Mammary epithelial cell (primary cell): ENCODE measurements at regions not wholly inside any gene's neighbourhood (a gene's known extent, or its start where the extent isn't known, plus 50 kb on each side); places are given as distances from the start of the nearest gene placed in this dataset.

ENCODE experiments used
- EZH2 ChIP-seq: IDR thresholded peaks from 2 replicates; pipeline ENCODE4 v1.6.1; 2012; ENCODE audit warnings: low read length, inconsistent platforms, borderline replicate concordance
- TF ChIP-seq, protein P1 (sequence below), 2 donors: IDR thresholded peaks in 1 of 2; conservative IDR thresholded peaks in 1 of 2; 2 replicates each; pipeline ENCODE4 v1.5.1; 2011 to 2012; ENCODE audit warnings: inconsistent platforms in 2 of 2, low read length in 2 of 2, mild to moderate bottlenecking in 2 of 2, control low read depth in 1 of 2, low read depth in 1 of 2; ENCODE audit not compliant: insufficient read depth in 1 of 2; ENCODE audit errors: extremely low read depth in 1 of 2

DNA sequence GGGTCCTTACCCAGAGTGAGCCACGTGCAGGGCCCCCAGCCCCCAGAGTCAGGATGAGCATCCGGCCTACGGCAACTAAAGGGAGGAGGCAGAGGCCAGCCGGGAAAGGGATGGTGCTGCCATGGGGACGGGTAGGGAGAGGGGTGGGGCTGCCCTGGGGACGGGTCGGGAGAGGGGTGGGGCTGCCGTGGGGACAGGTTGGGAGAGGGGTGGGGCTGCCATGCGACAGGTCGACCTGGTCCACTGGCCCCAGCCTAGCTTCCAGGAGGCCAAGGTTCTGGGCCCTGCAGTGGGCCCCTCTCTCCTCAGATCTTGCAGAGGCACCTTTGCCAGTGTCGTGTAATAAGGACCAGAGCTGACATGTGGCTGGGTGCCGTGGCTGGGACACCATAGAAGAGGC is 187.7 kb downstream of the BRD1 start:
- TF ChIP-seq, protein P1, sequence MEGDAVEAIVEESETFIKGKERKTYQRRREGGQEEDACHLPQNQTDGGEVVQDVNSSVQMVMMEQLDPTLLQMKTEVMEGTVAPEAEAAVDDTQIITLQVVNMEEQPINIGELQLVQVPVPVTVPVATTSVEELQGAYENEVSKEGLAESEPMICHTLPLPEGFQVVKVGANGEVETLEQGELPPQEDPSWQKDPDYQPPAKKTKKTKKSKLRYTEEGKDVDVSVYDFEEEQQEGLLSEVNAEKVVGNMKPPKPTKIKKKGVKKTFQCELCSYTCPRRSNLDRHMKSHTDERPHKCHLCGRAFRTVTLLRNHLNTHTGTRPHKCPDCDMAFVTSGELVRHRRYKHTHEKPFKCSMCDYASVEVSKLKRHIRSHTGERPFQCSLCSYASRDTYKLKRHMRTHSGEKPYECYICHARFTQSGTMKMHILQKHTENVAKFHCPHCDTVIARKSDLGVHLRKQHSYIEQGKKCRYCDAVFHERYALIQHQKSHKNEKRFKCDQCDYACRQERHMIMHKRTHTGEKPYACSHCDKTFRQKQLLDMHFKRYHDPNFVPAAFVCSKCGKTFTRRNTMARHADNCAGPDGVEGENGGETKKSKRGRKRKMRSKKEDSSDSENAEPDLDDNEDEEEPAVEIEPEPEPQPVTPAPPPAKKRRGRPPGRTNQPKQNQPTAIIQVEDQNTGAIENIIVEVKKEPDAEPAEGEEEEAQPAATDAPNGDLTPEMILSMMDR (conservative IDR thresholded peaks at IDR 0.05 in 1 of 2, IDR thresholded peaks at IDR 0.05 in 1 of 2; ENCODE audit: extremely low read depth in 1 of 2, insufficient read depth in 1 of 2, low read depth in 1 of 2, low read length in 2 of 2) = no peak
- TF ChIP-seq EZH2 = no peak
